A549 (cell line): ENCODE measurements at regions not wholly inside any gene's neighbourhood (a gene's known extent, or its start where the extent isn't known, plus 50 kb on each side); places are given as distances from the start of the nearest gene placed in this dataset.
A peak's percentile ranks its signal among the peaks of the same experiment; 100 is the strongest.

ENCODE experiments used
- ATAC-seq, 2 experiments: fragments of 200-7000 bp in 1 of 2; fragments of >200 bp in 1 of 2; cut with Nextera tagmentation in 1 of 2; cut with Tn5 transposase in 1 of 2; 3 replicates each; pipeline versions ENCODE4 v1.8.0 to v1.9.1; 2018 to 2020; ENCODE audit warnings: mild to moderate bottlenecking in 1 of 2, moderate library complexity in 1 of 2
- CTCF ChIA-PET: fragments of 300-600 bp; sonication (Branson Sonifier 250); formaldehyde crosslinking; extraction: SDS; loops from one replicate; lab custom pipeline; 2021; ENCODE audit warnings: antibody characterized with exemption, inconsistent platforms; lab: Yijun Ruan, JAX
- POLR2A ChIA-PET: fragments of 350-600 bp; formaldehyde crosslinking; extraction: SDS; loops from one replicate; lab custom pipeline; 2021; ENCODE audit warnings: antibody characterized with exemption, inconsistent platforms; lab: Yijun Ruan, JAX
- DNase-seq, 2 experiments: peaks; one replicate each; pipeline versions ENCODE4 v3.0.0 to v3.0.0-alpha.2; 2011 to 2016; ENCODE audit warnings: low read depth in 1 of 2, low spot score in 1 of 2
- FAIRE-seq: peaks from 2 replicates; lab custom pipeline; 2011; peaks lifted over from hg19 to GRCh38; lab: Jason Lieb, UNC
- H3K27ac ChIP-seq, 2 experiments: fragments of >200 bp; sonication (Bioruptor Twin); formaldehyde crosslinking; 3 replicates each; pipeline ENCODE4 v1.5.1; 2016 to 2017
- H3K4me1 ChIP-seq: fragments of >200 bp; sonication (Bioruptor Twin); formaldehyde crosslinking; 3 replicates; pipeline ENCODE4 v1.6.1; 2016
- H3K4me2 ChIP-seq: fragments of >200 bp; sonication (Bioruptor Twin); formaldehyde crosslinking; 3 replicates; pipeline ENCODE4 v1.6.1; 2016
- H3K4me3 ChIP-seq: fragments of >200 bp; sonication (Bioruptor Twin); formaldehyde crosslinking; 3 replicates; pipeline ENCODE4 v1.5.1; 2016
- H3K9me3 ChIP-seq: fragments of >200 bp; sonication (Bioruptor Twin); formaldehyde crosslinking; 3 replicates; pipeline ENCODE4 v1.6.1; 2016
- BCL3 ChIP-seq: fragments of >200 bp; sonication (Bioruptor Twin); formaldehyde crosslinking; IDR thresholded peaks from 3 replicates; pipeline ENCODE4 v1.6.1; 2016
- BHLHE40 ChIP-seq: IDR thresholded peaks from 2 replicates; pipeline ENCODE4 v1.6.1; 2012; ENCODE audit warnings: low read depth, low read length, inconsistent platforms
- CBX2 ChIP-seq: fragments of 200-600 bp; sonication (generic); IDR thresholded peaks from 2 replicates; pipeline ENCODE4 v1.6.1; 2016; ENCODE audit warnings: low read depth, mild to moderate bottlenecking, borderline replicate concordance
- E2F6 ChIP-seq: IDR thresholded peaks from 2 replicates; pipeline ENCODE4 v1.6.1; 2012; ENCODE audit warnings: low read depth, borderline replicate concordance
- EHMT2 ChIP-seq: fragments of 200-600 bp; sonication (generic); IDR thresholded peaks from 2 replicates; pipeline ENCODE4 v1.6.1; 2016; ENCODE audit warnings: antibody characterized with exemption, low read depth, mild to moderate bottlenecking, moderate library complexity
- EP300 ChIP-seq, 2 experiments: fragments of >200 bp; sonication (Bioruptor Twin); formaldehyde crosslinking; IDR thresholded peaks; 2 replicates in 1 of 2; 3 replicates in 1 of 2; pipeline ENCODE4 v1.6.1; 2016 to 2017
- HOXB13 ChIP-seq: fragments of 250-450 bp; sonication (Bioruptor Pico); IDR thresholded peaks from 2 replicates; pipeline ENCODE4 v1.5.0; 2020; ENCODE audit warnings: low read depth, mild to moderate bottlenecking, moderate library complexity
- HOXB5 ChIP-seq: fragments of 250-450 bp; sonication (Bioruptor Pico); IDR thresholded peaks from 2 replicates; pipeline ENCODE4 v1.5.0; 2020; ENCODE audit warnings: mild to moderate bottlenecking, moderate library complexity
- JUN ChIP-seq, 2 experiments: fragments of >200 bp; sonication (Bioruptor Twin); formaldehyde crosslinking; IDR thresholded peaks; 2 replicates in 1 of 2; 3 replicates in 1 of 2; pipeline ENCODE4 v1.6.1; 2016 to 2017
- MAZ ChIP-seq: fragments of 150-350 bp; IDR thresholded peaks from 2 replicates; pipeline ENCODE4 v1.6.1; 2014; ENCODE audit warnings: antibody characterized with exemption, low read depth, low read length, borderline replicate concordance
- PBX3 ChIP-seq: IDR thresholded peaks from 2 replicates; pipeline ENCODE4 v1.6.1; 2012
- RAD21 ChIP-seq, 2 experiments: fragments of >200 bp in 1 of 2; sonication (Bioruptor Twin) in 1 of 2; formaldehyde crosslinking in 1 of 2; IDR thresholded peaks in 1 of 2; conservative IDR thresholded peaks in 1 of 2; 2 replicates in 1 of 2; 3 replicates in 1 of 2; pipeline ENCODE4 v1.6.1; 2012 to 2018; ENCODE audit warnings: inconsistent platforms in 1 of 2
- RFX5 ChIP-seq: fragments of 450-650 bp; IDR thresholded peaks from 2 replicates; pipeline ENCODE4 v1.7.1; 2014; ENCODE audit warnings: antibody characterized with exemption, mild to moderate bottlenecking, moderate library complexity
- SMC3 ChIP-seq: fragments of >200 bp; sonication (Bioruptor Twin); formaldehyde crosslinking; IDR thresholded peaks from 3 replicates; pipeline ENCODE4 v1.6.1; 2018; ENCODE audit warnings: inconsistent platforms
- TP53 ChIP-seq: fragments of 250-450 bp; sonication (Bioruptor Pico); IDR thresholded peaks from 2 replicates; pipeline ENCODE4 v1.5.0; 2021; ENCODE audit warnings: mild to moderate bottlenecking, moderate library complexity
- USF2 ChIP-seq: fragments of 450-650 bp; IDR thresholded peaks from 2 replicates; pipeline ENCODE4 v1.6.1; 2014; ENCODE audit warnings: antibody characterized with exemption
- whole genome bisulfite sequencing: methylation state at CpG from one replicate; pipeline ENCODE4 v1.1.6; 2017; ENCODE audit errors: missing lambda C conversion rate; 5-methylcytosine and 5-hydroxymethylcytosine counted together

GRCh38 chr7:69398986-69399385, 199.3 kb upstream of the AUTS2 start:
- DNase-seq (no peak), FAIRE-seq (no peak), ATAC-seq (no peak)
- H3K4me3 ChIP-seq = no peak overlapping the region
- peak overlapping the region in 1 of 2 experiments; percentile 53; a peak in 4 of 6 replicates for H3K27ac ChIP-seq
- TF ChIP-seq EP300 (IDR thresholded peaks at IDR 0.05) (no peak), MAZ (no peak), CBX2 (no peak), RFX5 (no peak), JUN (IDR thresholded peaks at IDR 0.05) (no peak)
- 41% methylated on average over 4 of the region's 4 CpGs for WGBS
- H3K4me2 ChIP-seq = peak overlapping the region; percentile 16; the same call in 1 of the 3 replicates
- ChIA-PET CTCF (interaction anchor here (0.6 kb wide), 1 partner anchor 283 kb away, joined by 4 read pairs; no protein-coding TSS in a partner anchor), POLR2A (no interaction called here)
- H3K4me1 ChIP-seq = peaks cover 28% of the 10 kb centered on the region
- no peaks in the 10 kb centered on the region for H3K9me3 ChIP-seq

GRCh38 chr7:69399401-69399800, 198.9 kb upstream of the AUTS2 start:
- ChIA-PET CTCF (no interaction called here), POLR2A (no interaction called here)
- H3K4me1 ChIP-seq = peaks cover 27% of the 10 kb centered on the region
- FAIRE-seq = no peak
- H3K4me3 ChIP-seq = no peak overlapping the region
- peak overlapping the region in 1 of 2 experiments; percentile 53; a peak in 4 of 6 replicates for H3K27ac ChIP-seq
- TF ChIP-seq E2F6 (no peak), BHLHE40 (no peak), BCL3 (no peak), PBX3 (no peak), EHMT2 (no peak), HOXB5 (CRISPR knock-in tag) (no peak), HOXB13 (CRISPR knock-in tag) (no peak)
- TF ChIP-seq, all 56 proteins: peak for 0
- DNase-seq = peak in 1 of 2 experiments; percentile 53
- ATAC-seq = peak; percentile 42 to 64; a peak in 4 of 6 replicates
- H3K4me2 ChIP-seq = peak overlapping the region; percentile 16; the same call in 1 of the 3 replicates
- no peaks in the 10 kb centered on the region for H3K9me3 ChIP-seq

- H3K9me3 ChIP-seq = no peaks in the 10 kb centered on the region
- peak in 1 of 2 experiments; percentile 44; a peak in 2 of 6 replicates for ATAC-seq
- no peak overlapping the region for H3K27ac ChIP-seq
- no peak for TF ChIP-seq TP53
- TF ChIP-seq SMC3 = peak; percentile 4; the same call in 2 of the 3 replicates
- TF ChIP-seq RAD21 (conservative IDR thresholded peaks at IDR 0.05 in 1 of 2, IDR thresholded peaks at IDR 0.05 in 1 of 2) = peak; percentile 12 to 51; a peak in 3 of 5 replicates
- no peak for TF ChIP-seq BCL3
- no peak for TF ChIP-seq USF2
- no peak for TF ChIP-seq MAZ
- no peak overlapping the region for H3K4me3 ChIP-seq
- ChIA-PET POLR2A (no interaction called here), CTCF (interaction anchor here (0.6 to 1.1 kb wide), 4 partner anchors 77 to 1921 kb away, joined by 3 read pairs; no protein-coding TSS in a partner anchor)
- peaks cover 12% of the 10 kb centered on the region; the same call in 2 of the 3 replicates for H3K4me1 ChIP-seq
- DNase-seq = peak in 1 of 2 experiments; percentile 38
- 26% methylated on average over 2 of the region's 2 CpGs for WGBS
- FAIRE-seq = no peak
- H3K4me2 ChIP-seq = no peak overlapping the region
These were observed 195.6 kb upstream of the AUTS2 start for GRCh38 chr7:69402696-69403095.
